ENCODE measurements at regions not wholly inside any gene's neighbourhood (a gene's known extent, or its start where the extent isn't known, plus 50 kb on each side); places are given as distances from the start of the nearest gene placed in this dataset.

DNA sequence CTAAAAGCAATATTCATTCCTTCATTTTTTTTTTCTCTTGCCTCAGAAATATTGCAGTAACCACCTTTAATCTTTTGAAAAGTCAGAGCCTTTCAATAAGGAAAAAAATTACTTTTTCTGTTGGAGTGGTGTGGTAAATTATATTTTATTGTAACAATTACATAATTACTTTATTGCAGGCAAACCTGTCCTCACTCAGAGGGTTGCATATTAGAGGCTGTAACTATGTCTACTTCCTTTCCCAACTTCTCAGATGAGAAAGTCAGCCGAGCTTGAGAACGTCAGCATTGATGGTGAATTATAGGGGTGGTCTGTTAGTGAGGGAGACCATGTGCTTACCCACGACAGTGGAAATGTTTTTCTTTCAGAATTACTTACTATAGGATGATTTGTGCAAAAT is 611.8 kb downstream of the KIF4B start:
- TF ChIP-seq CTCF (IDR thresholded peaks at IDR 0.05; ENCODE audit: partially characterized antibody, unreplicated experiment): no peak
- Mint-ChIP-seq H3K4me3 (ENCODE audit: unreplicated experiment) (no peak overlapping the region), H3K9me3 (ENCODE audit: unreplicated experiment) (no peaks in the 10 kb centered on the region), H3K4me1 (ENCODE audit: low read depth, unreplicated experiment) (no peaks in the 10 kb centered on the region), H3K27ac (ENCODE audit: unreplicated experiment) (no peak overlapping the region), H3K27me3 (ENCODE audit: unreplicated experiment) (no peaks in the 10 kb centered on the region), H3K36me3 (ENCODE audit: unreplicated experiment) (no peaks in the 10 kb centered on the region)
- no peak for DNase-seq

GRCh38 chr5:155625897-155626543 is 612.5 kb downstream of the KIF4B start:
- no peak for TF ChIP-seq CTCF (IDR thresholded peaks at IDR 0.05; ENCODE audit: partially characterized antibody, unreplicated experiment)
- no peaks in the 10 kb centered on the region for H3K9me3 Mint-ChIP-seq (ENCODE audit: unreplicated experiment)
- H3K27ac Mint-ChIP-seq (ENCODE audit: unreplicated experiment): no peak overlapping the region
- H3K4me1 Mint-ChIP-seq (ENCODE audit: low read depth, unreplicated experiment): no peaks in the 10 kb centered on the region
- no peaks in the 10 kb centered on the region for H3K36me3 Mint-ChIP-seq (ENCODE audit: unreplicated experiment)
- H3K4me3 Mint-ChIP-seq (ENCODE audit: unreplicated experiment): no peak overlapping the region
- no peaks in the 10 kb centered on the region for H3K27me3 Mint-ChIP-seq (ENCODE audit: unreplicated experiment)
- no peak for DNase-seq

GRCh38 chr5:155626592-155626991 is 613.0 kb downstream of the KIF4B start:
- Mint-ChIP-seq H3K4me1 (ENCODE audit: low read depth, unreplicated experiment) (no peaks in the 10 kb centered on the region), H3K27me3 (ENCODE audit: unreplicated experiment) (no peaks in the 10 kb centered on the region), H3K4me3 (ENCODE audit: unreplicated experiment) (no peak overlapping the region), H3K36me3 (ENCODE audit: unreplicated experiment) (no peaks in the 10 kb centered on the region), H3K27ac (ENCODE audit: unreplicated experiment) (no peak overlapping the region), H3K9me3 (ENCODE audit: unreplicated experiment) (no peaks in the 10 kb centered on the region)
- DNase-seq: no peak
- TF ChIP-seq CTCF (IDR thresholded peaks at IDR 0.05; ENCODE audit: partially characterized antibody, unreplicated experiment): no peak

GRCh38 chr5:155628346-155628745 is 614.8 kb downstream of the KIF4B start:
- no peak for TF ChIP-seq CTCF (IDR thresholded peaks at IDR 0.05; ENCODE audit: partially characterized antibody, unreplicated experiment)
- Mint-ChIP-seq H3K9me3 (ENCODE audit: unreplicated experiment) (no peaks in the 10 kb centered on the region), H3K36me3 (ENCODE audit: unreplicated experiment) (no peaks in the 10 kb centered on the region), H3K4me1 (ENCODE audit: low read depth, unreplicated experiment) (no peaks in the 10 kb centered on the region), H3K27me3 (ENCODE audit: unreplicated experiment) (no peaks in the 10 kb centered on the region), H3K27ac (ENCODE audit: unreplicated experiment) (no peak overlapping the region), H3K4me3 (ENCODE audit: unreplicated experiment) (no peak overlapping the region)
- no peak for DNase-seq

- Mint-ChIP-seq H3K27ac (ENCODE audit: unreplicated experiment) (no peak overlapping the region), H3K36me3 (ENCODE audit: unreplicated experiment) (no peaks in the 10 kb centered on the region), H3K9me3 (ENCODE audit: unreplicated experiment) (no peaks in the 10 kb centered on the region), H3K27me3 (ENCODE audit: unreplicated experiment) (no peaks in the 10 kb centered on the region), H3K4me3 (ENCODE audit: unreplicated experiment) (no peak overlapping the region), H3K4me1 (ENCODE audit: low read depth, unreplicated experiment) (no peaks in the 10 kb centered on the region)
- no peak for TF ChIP-seq CTCF (IDR thresholded peaks at IDR 0.05; ENCODE audit: partially characterized antibody, unreplicated experiment)
- no peak for DNase-seq
Measured at GRCh38 chr5:155629597-155629996, 616.0 kb downstream of the KIF4B start.
